ENCODE measurements at regions not wholly inside any gene's neighbourhood (a gene's known extent, or its start where the extent isn't known, plus 50 kb on each side); places are given as distances from the start of the nearest gene placed in this dataset.

- TF ChIP-seq POLR2A (IDR thresholded peaks at IDR 0.05; ENCODE audit: low read length) (no peak), GATA1 (IDR thresholded peaks at IDR 0.05; ENCODE audit: low read depth, low read length) (no peak)
- no peak for DNase-seq
Measured at GRCh38 chr18:28947900-28948299, 771.0 kb upstream of the CDH2 start.

GRCh38 chr18:28946471-28946870 lies 769.5 kb upstream of the CDH2 start:
- DNase-seq = no peak
- no peak for TF ChIP-seq POLR2A (IDR thresholded peaks at IDR 0.05; ENCODE audit: low read length)
- TF ChIP-seq GATA1 (IDR thresholded peaks at IDR 0.05; ENCODE audit: low read depth, low read length) = no peak

- TF ChIP-seq GATA1 (IDR thresholded peaks at IDR 0.05; ENCODE audit: low read depth, low read length) (no peak), POLR2A (IDR thresholded peaks at IDR 0.05; ENCODE audit: low read length) (no peak)
- DNase-seq = no peak
Measured at GRCh38 chr18:28922936-28923335, 746.0 kb upstream of the CDH2 start.

- TF ChIP-seq GATA1 (IDR thresholded peaks at IDR 0.05; ENCODE audit: low read depth, low read length) (no peak), POLR2A (IDR thresholded peaks at IDR 0.05; ENCODE audit: low read length) (no peak)
- no peak for DNase-seq
Measured at GRCh38 chr18:28916456-28916855, 739.5 kb upstream of the CDH2 start.

- TF ChIP-seq POLR2A (IDR thresholded peaks at IDR 0.05; ENCODE audit: low read length) (no peak), GATA1 (IDR thresholded peaks at IDR 0.05; ENCODE audit: low read depth, low read length) (no peak)
- DNase-seq = no peak
Measured at GRCh38 chr18:28905509-28905908, 728.6 kb upstream of the CDH2 start.

- no peak for DNase-seq
- TF ChIP-seq POLR2A (IDR thresholded peaks at IDR 0.05; ENCODE audit: low read length) (no peak), GATA1 (IDR thresholded peaks at IDR 0.05; ENCODE audit: low read depth, low read length) (no peak)
Measured at GRCh38 chr18:28904789-28905364, 727.9 kb upstream of the CDH2 start.

- no peak for TF ChIP-seq POLR2A (IDR thresholded peaks at IDR 0.05; ENCODE audit: low read length)
- no peak for TF ChIP-seq GATA1 (IDR thresholded peaks at IDR 0.05; ENCODE audit: low read depth, low read length)
- DNase-seq = no peak
Measured at GRCh38 chr18:28903306-28903705, 726.4 kb upstream of the CDH2 start.

- no peak for DNase-seq
- no peak for TF ChIP-seq GATA1 (IDR thresholded peaks at IDR 0.05; ENCODE audit: low read depth, low read length)
- no peak for TF ChIP-seq POLR2A (IDR thresholded peaks at IDR 0.05; ENCODE audit: low read length)
Measured at GRCh38 chr18:28890791-28891190, 713.9 kb upstream of the CDH2 start.

- TF ChIP-seq GATA1 (IDR thresholded peaks at IDR 0.05; ENCODE audit: low read depth, low read length) = no peak
- no peak for DNase-seq
Measured at GRCh38 chr18:28884304-28884703, 707.4 kb upstream of the CDH2 start.

GRCh38 chr18:28880856-28881255 lies 703.9 kb upstream of the CDH2 start:
- no peak for DNase-seq
- TF ChIP-seq POLR2A (IDR thresholded peaks at IDR 0.05; ENCODE audit: low read length) = no peak
- no peak for TF ChIP-seq GATA1 (IDR thresholded peaks at IDR 0.05; ENCODE audit: low read depth, low read length)

GRCh38 chr18:28875059-28875458 lies 698.1 kb upstream of the CDH2 start:
- DNase-seq = no peak
- TF ChIP-seq POLR2A (IDR thresholded peaks at IDR 0.05; ENCODE audit: low read length) = no peak
- TF ChIP-seq GATA1 (IDR thresholded peaks at IDR 0.05; ENCODE audit: low read depth, low read length) = no peak

GRCh38 chr18:28863396-28863795 lies 686.5 kb upstream of the CDH2 start:
- TF ChIP-seq GATA1 (IDR thresholded peaks at IDR 0.05; ENCODE audit: low read depth, low read length) = no peak
- TF ChIP-seq POLR2A (IDR thresholded peaks at IDR 0.05; ENCODE audit: low read length) = no peak
- DNase-seq = no peak

GRCh38 chr18:28858248-28858647 lies 681.3 kb upstream of the CDH2 start:
- TF ChIP-seq POLR2A (IDR thresholded peaks at IDR 0.05; ENCODE audit: low read length) = no peak
- no peak for TF ChIP-seq GATA1 (IDR thresholded peaks at IDR 0.05; ENCODE audit: low read depth, low read length)
- no peak for DNase-seq

- TF ChIP-seq GATA1 (IDR thresholded peaks at IDR 0.05; ENCODE audit: low read depth, low read length) (no peak), POLR2A (IDR thresholded peaks at IDR 0.05; ENCODE audit: low read length) (no peak)
- no peak for DNase-seq
Measured at GRCh38 chr18:28855989-28856388, 679.1 kb upstream of the CDH2 start.

- DNase-seq = no peak
- no peak for TF ChIP-seq POLR2A (IDR thresholded peaks at IDR 0.05; ENCODE audit: low read length)
- no peak for TF ChIP-seq GATA1 (IDR thresholded peaks at IDR 0.05; ENCODE audit: low read depth, low read length)
Measured at GRCh38 chr18:28855524-28855923, 678.6 kb upstream of the CDH2 start.

GRCh38 chr18:28854964-28855363 lies 678.0 kb upstream of the CDH2 start:
- DNase-seq = no peak
- no peak for TF ChIP-seq POLR2A (IDR thresholded peaks at IDR 0.05; ENCODE audit: low read length)
- no peak for TF ChIP-seq GATA1 (IDR thresholded peaks at IDR 0.05; ENCODE audit: low read depth, low read length)

Data from erythroblast (primary cell).